ENCODE measurements at regions not wholly inside any gene's neighbourhood (a gene's known extent, or its start where the extent isn't known, plus 50 kb on each side); places are given as distances from the start of the nearest gene placed in this dataset.

GRCh38 chr18:71529703-71530303 lies 1014.3 kb downstream of the CBLN2 start:
- no peaks in the 10 kb centered on the region for H3K9me3 Mint-ChIP-seq
- H3K4me3 Mint-ChIP-seq, result no peak overlapping the region
- no peaks in the 10 kb centered on the region for H3K4me1 Mint-ChIP-seq
- DNase-seq, result no peak
- CTCF ChIA-PET, result no interaction called here
- H3K36me3 Mint-ChIP-seq, result no peaks in the 10 kb centered on the region
- H3K27ac Mint-ChIP-seq, result no peak overlapping the region
- no peaks in the 10 kb centered on the region for H3K27me3 Mint-ChIP-seq

- no peaks in the 10 kb centered on the region for H3K36me3 Mint-ChIP-seq
- no peaks in the 10 kb centered on the region for H3K27me3 Mint-ChIP-seq
- DNase-seq, result no peak
- no peaks in the 10 kb centered on the region for H3K9me3 Mint-ChIP-seq
- no peak overlapping the region for H3K4me3 Mint-ChIP-seq
- no peak overlapping the region for H3K27ac Mint-ChIP-seq
- CTCF ChIA-PET, result interaction anchor here (0.7 kb wide), 1 partner anchor 251 kb away, joined by 3 read pairs; no protein-coding TSS in a partner anchor
- no peaks in the 10 kb centered on the region for H3K4me1 Mint-ChIP-seq
These were observed 1020.4 kb downstream of the CBLN2 start for GRCh38 chr18:71523483-71524435.

- Mint-ChIP-seq H3K27me3 (no peaks in the 10 kb centered on the region), H3K4me3 (no peak overlapping the region), H3K36me3 (no peaks in the 10 kb centered on the region), H3K27ac (no peak overlapping the region), H3K4me1 (no peaks in the 10 kb centered on the region), H3K9me3 (peaks cover 6% of the 10 kb centered on the region)
- DNase-seq, result no peak
- CTCF ChIA-PET, result no interaction called here
These were observed 1038.6 kb downstream of the CBLN2 start for GRCh38 chr18:71505526-71505925.

GRCh38 chr18:71503222-71503621 lies 1040.9 kb downstream of the CBLN2 start:
- CTCF ChIA-PET, result no interaction called here
- Mint-ChIP-seq H3K27me3 (no peaks in the 10 kb centered on the region), H3K27ac (no peak overlapping the region), H3K4me3 (no peak overlapping the region), H3K9me3 (peaks cover 6% of the 10 kb centered on the region), H3K4me1 (no peaks in the 10 kb centered on the region), H3K36me3 (no peaks in the 10 kb centered on the region)
- DNase-seq, result no peak

GRCh38 chr18:71485611-71486010 lies 1058.5 kb downstream of the CBLN2 start:
- H3K27ac Mint-ChIP-seq, result no peak overlapping the region
- H3K36me3 Mint-ChIP-seq, result no peaks in the 10 kb centered on the region
- CTCF ChIA-PET, result no interaction called here
- no peaks in the 10 kb centered on the region for H3K27me3 Mint-ChIP-seq
- H3K4me3 Mint-ChIP-seq, result no peak overlapping the region
- H3K9me3 Mint-ChIP-seq, result peaks cover 3% of the 10 kb centered on the region
- no peak for DNase-seq
- no peaks in the 10 kb centered on the region for H3K4me1 Mint-ChIP-seq

DNA sequence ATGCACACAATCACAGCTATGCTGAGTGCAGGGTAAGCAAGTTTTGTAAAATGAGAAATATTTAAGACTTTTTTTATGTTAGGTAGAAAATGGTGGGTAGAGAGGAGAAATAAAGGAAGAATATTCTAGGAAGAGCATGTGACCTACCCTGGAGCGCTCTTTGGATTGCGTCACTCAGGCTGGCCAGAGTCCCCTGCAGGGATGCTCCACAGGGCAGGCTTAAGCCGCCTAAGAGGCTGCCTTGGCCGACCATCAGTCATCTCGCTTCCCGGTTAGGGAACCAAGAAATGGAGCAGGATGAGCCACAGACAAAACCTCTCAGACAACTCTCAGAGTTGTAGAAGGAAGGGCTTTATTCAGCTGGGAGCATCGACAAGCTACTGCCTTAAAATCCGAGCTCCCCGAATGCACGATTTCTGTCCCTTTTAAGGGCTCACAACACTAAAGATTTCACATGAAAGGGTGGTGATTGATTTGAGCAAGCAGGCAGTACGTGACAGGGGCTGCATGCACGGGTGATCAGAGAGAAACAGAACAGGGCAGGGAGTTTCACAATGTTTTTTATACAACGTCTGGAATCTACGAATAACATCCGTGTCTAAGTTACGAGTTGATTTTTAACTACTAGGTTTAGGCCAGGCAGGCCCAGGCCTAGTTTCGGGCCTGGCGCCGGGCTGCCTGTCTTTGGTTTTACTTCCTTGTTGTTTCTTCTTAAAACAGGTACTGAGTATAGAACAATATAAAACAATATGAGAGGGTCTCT lies 1072.0 kb downstream of the CBLN2 start:
- H3K27ac Mint-ChIP-seq, result no peak overlapping the region
- no peak overlapping the region for H3K4me3 Mint-ChIP-seq
- DNase-seq, result no peak
- H3K9me3 Mint-ChIP-seq, result peaks cover 2% of the 10 kb centered on the region
- CTCF ChIA-PET, result no interaction called here
- H3K36me3 Mint-ChIP-seq, result no peaks in the 10 kb centered on the region
- H3K27me3 Mint-ChIP-seq, result no peaks in the 10 kb centered on the region
- no peaks in the 10 kb centered on the region for H3K4me1 Mint-ChIP-seq

- no peak for DNase-seq
- Mint-ChIP-seq H3K4me1 (no peaks in the 10 kb centered on the region), H3K27ac (no peak overlapping the region), H3K4me3 (no peak overlapping the region), H3K9me3 (no peaks in the 10 kb centered on the region), H3K27me3 (no peaks in the 10 kb centered on the region), H3K36me3 (no peaks in the 10 kb centered on the region)
- CTCF ChIA-PET, result no interaction called here
These were observed 1087.9 kb downstream of the CBLN2 start for GRCh38 chr18:71456206-71456605.

DNA sequence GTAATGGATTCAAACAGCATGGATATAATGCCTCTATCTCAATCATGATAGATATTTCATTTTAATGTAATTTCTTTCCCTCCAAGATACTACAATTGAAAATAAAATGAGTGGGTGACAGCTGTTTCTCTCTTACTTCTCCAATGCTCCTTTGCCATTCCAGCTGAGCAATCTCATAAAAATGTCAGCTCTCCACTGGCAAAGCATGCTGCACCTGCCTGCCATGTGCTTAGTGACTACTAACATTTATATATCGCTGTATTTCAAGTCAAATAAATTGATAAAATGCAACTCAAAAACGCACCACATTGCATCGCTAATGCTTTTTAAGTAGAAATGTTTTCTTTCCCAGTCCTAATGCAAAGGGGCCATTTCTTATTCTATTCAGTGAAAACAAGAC lies 1093.9 kb downstream of the CBLN2 start:
- Mint-ChIP-seq H3K4me3 (no peak overlapping the region), H3K36me3 (no peaks in the 10 kb centered on the region), H3K27ac (no peak overlapping the region), H3K4me1 (no peaks in the 10 kb centered on the region), H3K9me3 (no peaks in the 10 kb centered on the region), H3K27me3 (no peaks in the 10 kb centered on the region)
- CTCF ChIA-PET, result no interaction called here
- DNase-seq, result no peak

- Mint-ChIP-seq H3K27me3 (no peaks in the 10 kb centered on the region), H3K36me3 (no peaks in the 10 kb centered on the region), H3K4me3 (no peak overlapping the region), H3K4me1 (no peaks in the 10 kb centered on the region), H3K27ac (no peak overlapping the region), H3K9me3 (peaks cover 3% of the 10 kb centered on the region)
- CTCF ChIA-PET, result no interaction called here
- DNase-seq, result no peak
These were observed 1100.2 kb downstream of the CBLN2 start for GRCh38 chr18:71443706-71444480.

- H3K36me3 Mint-ChIP-seq, result no peaks in the 10 kb centered on the region
- H3K4me3 Mint-ChIP-seq, result no peak overlapping the region
- CTCF ChIA-PET, result no interaction called here
- H3K27me3 Mint-ChIP-seq, result no peaks in the 10 kb centered on the region
- H3K9me3 Mint-ChIP-seq, result peaks cover 3% of the 10 kb centered on the region
- DNase-seq, result no peak
- H3K27ac Mint-ChIP-seq, result no peak overlapping the region
- no peaks in the 10 kb centered on the region for H3K4me1 Mint-ChIP-seq
These were observed 1101.4 kb downstream of the CBLN2 start for GRCh38 chr18:71442731-71443141.

DNA sequence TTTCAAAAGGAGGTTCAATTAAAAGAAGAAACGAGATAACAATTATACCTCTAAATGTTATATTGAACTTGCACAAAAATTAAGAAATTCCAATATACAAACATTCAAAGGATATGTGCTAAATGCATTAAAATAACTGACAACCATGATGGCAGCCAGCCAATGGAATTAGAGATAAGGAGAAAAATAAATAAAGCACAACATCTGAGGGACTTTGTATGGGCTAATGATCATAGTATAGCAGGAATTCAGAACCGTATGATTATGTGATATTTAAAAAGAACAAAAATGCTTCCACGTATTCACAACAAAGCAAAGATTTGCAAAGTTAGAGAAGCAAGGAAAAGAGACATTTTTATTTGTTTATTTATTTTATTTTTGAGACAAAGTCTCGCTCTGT lies 1103.0 kb downstream of the CBLN2 start:
- DNase-seq, result no peak
- H3K27me3 Mint-ChIP-seq, result no peaks in the 10 kb centered on the region
- no peak overlapping the region for H3K27ac Mint-ChIP-seq
- H3K36me3 Mint-ChIP-seq, result no peaks in the 10 kb centered on the region
- H3K4me3 Mint-ChIP-seq, result no peak overlapping the region
- no peaks in the 10 kb centered on the region for H3K4me1 Mint-ChIP-seq
- H3K9me3 Mint-ChIP-seq, result peaks cover 3% of the 10 kb centered on the region
- CTCF ChIA-PET, result no interaction called here

- DNase-seq, result no peak
These were observed 1106.6 kb downstream of the CBLN2 start for GRCh38 chr18:71437511-71437910.

GRCh38 chr18:71433373-71433772 lies 1110.8 kb downstream of the CBLN2 start:
- CTCF ChIA-PET, result no interaction called here
- Mint-ChIP-seq H3K4me1 (no peaks in the 10 kb centered on the region), H3K36me3 (no peaks in the 10 kb centered on the region), H3K27ac (no peak overlapping the region), H3K4me3 (no peak overlapping the region), H3K9me3 (no peaks in the 10 kb centered on the region), H3K27me3 (no peaks in the 10 kb centered on the region)
- no peak for DNase-seq

More at GRCh38 chr18:71437511-71437910, 1106.6 kb downstream of the CBLN2 start:
- H3K4me1 Mint-ChIP-seq, result no peaks in the 10 kb centered on the region
- no peaks in the 10 kb centered on the region for H3K27me3 Mint-ChIP-seq
- CTCF ChIA-PET, result no interaction called here
- no peak overlapping the region for H3K27ac Mint-ChIP-seq
- no peak overlapping the region for H3K4me3 Mint-ChIP-seq
- no peaks in the 10 kb centered on the region for H3K9me3 Mint-ChIP-seq
- no peaks in the 10 kb centered on the region for H3K36me3 Mint-ChIP-seq

DNA sequence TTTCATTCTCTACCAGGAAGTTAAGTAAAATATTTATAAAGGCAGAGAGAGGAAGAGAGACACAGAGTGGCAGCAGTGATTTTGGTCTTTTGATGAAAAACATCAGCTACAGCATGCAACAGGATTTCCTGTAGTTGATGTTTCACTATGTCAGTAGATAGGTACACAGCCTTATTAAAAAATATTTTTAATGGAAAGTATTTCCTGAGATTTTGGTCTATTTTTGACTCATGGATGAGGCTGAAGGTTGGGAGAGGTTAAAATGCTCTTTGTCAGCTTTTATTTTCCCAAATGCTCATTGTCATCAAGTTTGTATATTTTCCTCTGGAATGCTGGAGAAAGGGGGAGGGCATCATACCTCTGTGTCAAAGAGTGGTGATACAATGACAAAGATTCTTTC lies 1112.5 kb downstream of the CBLN2 start:
- Mint-ChIP-seq H3K27me3 (no peaks in the 10 kb centered on the region), H3K4me3 (no peak overlapping the region), H3K9me3 (no peaks in the 10 kb centered on the region), H3K4me1 (no peaks in the 10 kb centered on the region), H3K27ac (no peak overlapping the region), H3K36me3 (no peaks in the 10 kb centered on the region)
- CTCF ChIA-PET, result no interaction called here
- DNase-seq, result no peak
